Adrenal gland (tissue), 9 donors: ENCODE measurements at regions not wholly inside any gene's neighbourhood (a gene's known extent, or its start where the extent isn't known, plus 50 kb on each side); places are given as distances from the start of the nearest gene placed in this dataset.

ENCODE experiments used
- DNase-seq, 7 donors: peaks; one replicate each; pipeline ENCODE4 v3.0.0-alpha.2; 2019 to 2020
- H3K27ac ChIP-seq, 5 donors: fragments of 200-600 bp; sonication (generic) in 4 of 5; 1 replicate in 3 of 5; 2 replicates in 2 of 5; pipeline versions ENCODE4 v1.5.1 to v1.8.0; 2016 to 2020; ENCODE audit warnings: mild to moderate bottlenecking in 1 of 5
- H3K27me3 ChIP-seq: fragments of 200-600 bp; 2 replicates; pipeline ENCODE4 v1.8.0; 2021
- H3K36me3 ChIP-seq, 2 donors: fragments of 200-600 bp; replicated peaks in 1 of 2; 1 replicate in 1 of 2; 2 replicates in 1 of 2; pipeline versions ENCODE4 v1.5.1 to v1.8.0; 2018 to 2022
- H3K4me1 ChIP-seq, 2 donors: fragments of 200-600 bp; replicated peaks in 1 of 2; 1 replicate in 1 of 2; 2 replicates in 1 of 2; pipeline versions ENCODE4 v1.5.1 to v1.8.0; 2018 to 2021
- H3K4me3 ChIP-seq, 4 donors: fragments of 200-600 bp; sonication (generic) in 3 of 4; one replicate each; pipeline ENCODE4 v1.5.1; 2016 to 2018
- H3K9me3 ChIP-seq, 3 donors: fragments of 200-600 bp; sonication (generic) in 1 of 3; replicated peaks in 1 of 3; 1 replicate in 2 of 3; 2 replicates in 1 of 3; pipeline versions ENCODE4 v1.5.1 to v1.8.0; 2016 to 2021
- POLR2A ChIP-seq, 2 donors: fragments of 450-650 bp; IDR thresholded peaks; one replicate each; pipeline ENCODE4 v1.6.1; 2017; ENCODE audit warnings: antibody characterized with exemption in 2 of 2, mild to moderate bottlenecking in 2 of 2, moderate library complexity in 1 of 2
- WGBS, 4 donors: extraction: QIAGEN DNeasy Blood & Tissue Kit in 2 of 4; methylation state at CpG; one replicate each; pipeline versions ENCODE4 v1.1.5 to v1.1.7; 2013 to 2017; 5-methylcytosine and 5-hydroxymethylcytosine counted together
- intact Hi-C, 2 donors: fragments of 100-400 bp; cut with DNase I; formaldehyde crosslinking; loops; one replicate each; pipeline versions ENCODE4 v1.14.1 to v1.15.0; 2022 to 2023
- TF ChIP-seq, protein P1 (sequence below), 6 experiments: fragments of 450-650 bp in 4 of 6; fragments of 200-600 bp in 2 of 6; sonication (generic) in 1 of 6; IDR thresholded peaks; 1 replicate in 5 of 6; 2 replicates in 1 of 6; pipeline versions ENCODE4 v1.5.1 to v1.8.0; 2016 to 2021; ENCODE audit warnings: antibody characterized with exemption in 6 of 6, mild to moderate bottlenecking in 2 of 6, moderate library complexity in 1 of 6
- donor health status: healthy with polysubstance abuse.
- donor health status: Bipolar disorder and iron deficiency.
- donor health status: DM: yes; HTN: yes; CAD: no.
- donor health status: DM: no; HTN: no; CAD: no.
- donor health status: DM: no; HTN: no; CAD: no.

- intact Hi-C loops, result no loop called here
- no peak for DNase-seq
- H3K4me3 ChIP-seq, result no peak overlapping the region
- no peaks in the 10 kb centered on the region for H3K9me3 ChIP-seq
- no peaks in the 10 kb centered on the region for H3K36me3 ChIP-seq
- 47 to 59% (median 55%) methylated on average over 2 of the region's 2 CpGs for WGBS, 4 donors
- no peaks in the 10 kb centered on the region for H3K27me3 ChIP-seq
- no peak overlapping the region for H3K27ac ChIP-seq
- TF ChIP-seq, protein P1, sequence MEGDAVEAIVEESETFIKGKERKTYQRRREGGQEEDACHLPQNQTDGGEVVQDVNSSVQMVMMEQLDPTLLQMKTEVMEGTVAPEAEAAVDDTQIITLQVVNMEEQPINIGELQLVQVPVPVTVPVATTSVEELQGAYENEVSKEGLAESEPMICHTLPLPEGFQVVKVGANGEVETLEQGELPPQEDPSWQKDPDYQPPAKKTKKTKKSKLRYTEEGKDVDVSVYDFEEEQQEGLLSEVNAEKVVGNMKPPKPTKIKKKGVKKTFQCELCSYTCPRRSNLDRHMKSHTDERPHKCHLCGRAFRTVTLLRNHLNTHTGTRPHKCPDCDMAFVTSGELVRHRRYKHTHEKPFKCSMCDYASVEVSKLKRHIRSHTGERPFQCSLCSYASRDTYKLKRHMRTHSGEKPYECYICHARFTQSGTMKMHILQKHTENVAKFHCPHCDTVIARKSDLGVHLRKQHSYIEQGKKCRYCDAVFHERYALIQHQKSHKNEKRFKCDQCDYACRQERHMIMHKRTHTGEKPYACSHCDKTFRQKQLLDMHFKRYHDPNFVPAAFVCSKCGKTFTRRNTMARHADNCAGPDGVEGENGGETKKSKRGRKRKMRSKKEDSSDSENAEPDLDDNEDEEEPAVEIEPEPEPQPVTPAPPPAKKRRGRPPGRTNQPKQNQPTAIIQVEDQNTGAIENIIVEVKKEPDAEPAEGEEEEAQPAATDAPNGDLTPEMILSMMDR (IDR thresholded peaks at IDR 0.05), result no peak
- TF ChIP-seq POLR2A (IDR thresholded peaks at IDR 0.05), result no peak
- no peaks in the 10 kb centered on the region for H3K4me1 ChIP-seq
Measured at GRCh38 chr9:117523531-117524153, 108.8 kb upstream of the ASTN2 start.

GRCh38 chr9:117521293-117521692, 106.4 kb upstream of the ASTN2 start:
- no peaks in the 10 kb centered on the region for H3K36me3 ChIP-seq
- no peaks in the 10 kb centered on the region for H3K27me3 ChIP-seq
- TF ChIP-seq, protein P1 (IDR thresholded peaks at IDR 0.05), result no peak
- no peak for TF ChIP-seq POLR2A (IDR thresholded peaks at IDR 0.05)
- H3K4me1 ChIP-seq, result no peaks in the 10 kb centered on the region
- DNase-seq, result no peak
- intact Hi-C loops, result no loop called here
- 75 to 87% (median 82%) methylated on average over 4 of the region's 4 CpGs for WGBS, 4 donors
- no peak overlapping the region for H3K4me3 ChIP-seq
- H3K9me3 ChIP-seq, result no peaks in the 10 kb centered on the region
- no peak overlapping the region for H3K27ac ChIP-seq

DNA sequence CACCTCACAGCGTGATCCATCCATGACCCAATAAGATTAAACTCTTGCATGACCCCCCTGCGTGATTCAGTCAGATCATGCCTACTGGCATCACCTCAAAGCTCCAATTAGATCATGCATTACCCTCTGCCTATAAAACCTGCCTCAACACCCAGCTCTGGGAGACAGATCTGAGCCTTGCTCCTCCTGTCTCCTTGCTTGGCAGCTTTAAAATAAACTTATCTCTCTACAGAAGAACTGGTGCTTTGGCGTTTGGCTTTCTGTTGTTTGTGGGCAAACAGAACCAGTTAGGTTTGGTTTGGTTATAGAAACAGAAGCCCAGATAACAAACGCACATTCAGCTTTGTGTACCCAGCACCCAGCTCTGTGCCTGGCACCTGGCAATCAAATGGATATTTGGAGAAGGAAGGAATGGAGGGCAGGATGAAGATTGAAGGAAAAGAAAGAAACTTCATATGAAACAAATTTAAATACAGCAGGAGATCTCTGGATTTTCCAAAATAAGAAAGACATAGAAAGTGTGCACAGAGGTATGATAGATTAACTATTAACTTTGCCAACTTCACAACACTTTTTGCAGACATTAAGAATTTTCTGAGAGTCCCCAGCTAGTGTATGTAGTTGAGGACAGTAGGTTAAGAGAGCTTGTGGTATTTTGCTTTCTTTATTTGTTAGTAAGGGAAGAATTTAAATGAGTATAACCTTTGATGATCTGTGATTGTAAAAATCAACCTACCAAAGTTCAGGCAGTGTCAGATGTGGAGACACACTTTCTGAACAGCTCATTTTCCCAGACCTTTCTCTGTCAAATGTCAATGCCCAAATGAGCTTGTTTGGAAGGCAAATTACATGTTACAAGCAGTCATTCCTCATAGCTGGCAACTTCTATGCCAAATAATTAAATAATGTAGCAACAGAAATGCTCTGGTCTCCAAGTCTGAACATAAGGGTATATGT, 102.1 kb upstream of the ASTN2 start:
- Histone ChIP-seq H3K4me3 (no peak overlapping the region), H3K36me3 (no peaks in the 10 kb centered on the region), H3K9me3 (no peaks in the 10 kb centered on the region), H3K27ac (no peak overlapping the region), H3K4me1 (no peaks in the 10 kb centered on the region), H3K27me3 (no peaks in the 10 kb centered on the region)
- TF ChIP-seq, protein P1 (IDR thresholded peaks at IDR 0.05), result no peak
- no peak for TF ChIP-seq POLR2A (IDR thresholded peaks at IDR 0.05)
- 59 to 72% (median 66%) methylated on average over 4 of the region's 4 CpGs for WGBS, 4 donors
- DNase-seq, result no peak
- intact Hi-C loops, result no loop called here

- Histone ChIP-seq H3K36me3 (no peaks in the 10 kb centered on the region), H3K27ac (no peak overlapping the region), H3K9me3 (no peaks in the 10 kb centered on the region), H3K4me3 (no peak overlapping the region), H3K27me3 (no peaks in the 10 kb centered on the region), H3K4me1 (no peaks in the 10 kb centered on the region)
- intact Hi-C loops, result no loop called here
- DNase-seq, result no peak
- TF ChIP-seq, protein P1 (IDR thresholded peaks at IDR 0.05), result no peak
- TF ChIP-seq POLR2A (IDR thresholded peaks at IDR 0.05), result no peak
- WGBS, 4 donors, result 62 to 72% (median 70%) methylated on average over 4 of the region's 4 CpGs
Measured at GRCh38 chr9:117511852-117512481, 97.1 kb upstream of the ASTN2 start.
